ENCODE measurements at regions not wholly inside any gene's neighbourhood (a gene's known extent, or its start where the extent isn't known, plus 50 kb on each side); places are given as distances from the start of the nearest gene placed in this dataset.

GRCh38 chr1:96473791-96474434 lies 247.7 kb upstream of the PTBP2 start:
- DNase-seq, result peak; percentile 36

GRCh38 chr1:96474985-96475743 lies 246.4 kb upstream of the PTBP2 start:
- DNase-seq, result no peak

- peak; percentile 6 for DNase-seq
Observed at GRCh38 chr1:96475903-96476302, 245.7 kb upstream of the PTBP2 start.

- DNase-seq, result peak; percentile 67
Observed at GRCh38 chr1:96478228-96478627, 243.4 kb upstream of the PTBP2 start.

- no peak for DNase-seq
Observed at GRCh38 chr1:96481409-96481808, 240.2 kb upstream of the PTBP2 start.

GRCh38 chr1:96482616-96483015 lies 239.0 kb upstream of the PTBP2 start:
- DNase-seq, result no peak

GRCh38 chr1:96487394-96487793 lies 234.2 kb upstream of the PTBP2 start:
- no peak for DNase-seq

GRCh38 chr1:96487971-96488370 lies 233.6 kb upstream of the PTBP2 start:
- no peak for DNase-seq

GRCh38 chr1:96488777-96489176 lies 232.8 kb upstream of the PTBP2 start:
- no peak for DNase-seq

- DNase-seq, result no peak
Observed at GRCh38 chr1:96492236-96492635, 229.3 kb upstream of the PTBP2 start.

- no peak for DNase-seq
Observed at GRCh38 chr1:96498744-96499340, 222.7 kb upstream of the PTBP2 start.

- DNase-seq, result no peak
Observed at GRCh38 chr1:96508233-96508632, 213.4 kb upstream of the PTBP2 start.

- no peak for DNase-seq
Observed at GRCh38 chr1:96509339-96509738, 212.2 kb upstream of the PTBP2 start.

- DNase-seq, result no peak
Observed at GRCh38 chr1:96509951-96510350, 211.6 kb upstream of the PTBP2 start.

GRCh38 chr1:96510391-96510790 lies 211.2 kb upstream of the PTBP2 start:
- no peak for DNase-seq

GRCh38 chr1:96510911-96511310 lies 210.7 kb upstream of the PTBP2 start:
- no peak for DNase-seq

- DNase-seq, result no peak
Observed at GRCh38 chr1:96513136-96513535, 208.4 kb upstream of the PTBP2 start.

GRCh38 chr1:96515430-96515829 lies 206.2 kb upstream of the PTBP2 start:
- DNase-seq, result no peak

GRCh38 chr1:96515925-96516324 lies 205.7 kb upstream of the PTBP2 start:
- DNase-seq, result no peak

GRCh38 chr1:96519851-96520578 lies 201.6 kb upstream of the PTBP2 start:
- DNase-seq, result peak; percentile 48

GRCh38 chr1:96520579-96520947 lies 201.0 kb upstream of the PTBP2 start:
- peak; percentile 38 for DNase-seq

GRCh38 chr1:96521010-96521409 lies 200.6 kb upstream of the PTBP2 start:
- no peak for DNase-seq

GRCh38 chr1:96521994-96522760 lies 199.4 kb upstream of the PTBP2 start:
- DNase-seq, result no peak
